ENCODE measurements at regions not wholly inside any gene's neighbourhood (a gene's known extent, or its start where the extent isn't known, plus 50 kb on each side); places are given as distances from the start of the nearest gene placed in this dataset.

- TF ChIP-seq, protein P1, sequence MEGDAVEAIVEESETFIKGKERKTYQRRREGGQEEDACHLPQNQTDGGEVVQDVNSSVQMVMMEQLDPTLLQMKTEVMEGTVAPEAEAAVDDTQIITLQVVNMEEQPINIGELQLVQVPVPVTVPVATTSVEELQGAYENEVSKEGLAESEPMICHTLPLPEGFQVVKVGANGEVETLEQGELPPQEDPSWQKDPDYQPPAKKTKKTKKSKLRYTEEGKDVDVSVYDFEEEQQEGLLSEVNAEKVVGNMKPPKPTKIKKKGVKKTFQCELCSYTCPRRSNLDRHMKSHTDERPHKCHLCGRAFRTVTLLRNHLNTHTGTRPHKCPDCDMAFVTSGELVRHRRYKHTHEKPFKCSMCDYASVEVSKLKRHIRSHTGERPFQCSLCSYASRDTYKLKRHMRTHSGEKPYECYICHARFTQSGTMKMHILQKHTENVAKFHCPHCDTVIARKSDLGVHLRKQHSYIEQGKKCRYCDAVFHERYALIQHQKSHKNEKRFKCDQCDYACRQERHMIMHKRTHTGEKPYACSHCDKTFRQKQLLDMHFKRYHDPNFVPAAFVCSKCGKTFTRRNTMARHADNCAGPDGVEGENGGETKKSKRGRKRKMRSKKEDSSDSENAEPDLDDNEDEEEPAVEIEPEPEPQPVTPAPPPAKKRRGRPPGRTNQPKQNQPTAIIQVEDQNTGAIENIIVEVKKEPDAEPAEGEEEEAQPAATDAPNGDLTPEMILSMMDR (IDR thresholded peaks at IDR 0.05; ENCODE audit: low read length), result no peak
- Histone ChIP-seq H3K9me3 (replicated peaks; ENCODE audit: insufficient read depth, low read length) (no peaks in the 10 kb centered on the region), H3F3A (ENCODE audit: insufficient read depth, low read length) (no peaks in the 10 kb centered on the region), H3K9me2 (replicated peaks; ENCODE audit: insufficient read depth, low read length) (no peaks in the 10 kb centered on the region), H3K9ac (ENCODE audit: low read length) (no peak overlapping the region), H3K4me2 (ENCODE audit: low read depth, low read length) (no peak overlapping the region), H3K79me2 (ENCODE audit: low read length) (no peaks in the 10 kb centered on the region), H3K27ac (ENCODE audit: low read length) (no peak overlapping the region), H3K4me3 (ENCODE audit: low read length) (no peak overlapping the region), H3K36me3 (replicated peaks; ENCODE audit: insufficient read depth, low read length) (no peaks in the 10 kb centered on the region), H2AFZ (ENCODE audit: low read length) (no peak overlapping the region), H4K20me1 (ENCODE audit: insufficient read depth, low read length) (no peaks in the 10 kb centered on the region), H3K27me3 (replicated peaks; ENCODE audit: insufficient read depth, low read length) (no peaks in the 10 kb centered on the region), H3K4me1 (ENCODE audit: low read length) (no peaks in the 10 kb centered on the region)
- no peak for DNase-seq
Measured at GRCh38 chr17:33531311-33531710, 238.2 kb upstream of the ASIC2 start.

- no peak overlapping the region for H3K9ac ChIP-seq (ENCODE audit: low read length)
- no peaks in the 10 kb centered on the region for H3K9me2 ChIP-seq (replicated peaks; ENCODE audit: insufficient read depth, low read length)
- TF ChIP-seq EZH2 (optimal IDR thresholded peaks at IDR 0.05; ENCODE audit: low read depth, low read length) (no peak), EZH2phosphoT487 (IDR thresholded peaks at IDR 0.05; ENCODE audit: low read length) (no peak)
- TF ChIP-seq, protein P1 (IDR thresholded peaks at IDR 0.05; ENCODE audit: low read length), result no peak
- H3K9me3 ChIP-seq (replicated peaks; ENCODE audit: insufficient read depth, low read length), result no peaks in the 10 kb centered on the region
- H3K79me2 ChIP-seq (ENCODE audit: low read length), result no peaks in the 10 kb centered on the region
- H3K27ac ChIP-seq (ENCODE audit: low read length), result no peak overlapping the region
- DNase-seq, result no peak
- H3K36me3 ChIP-seq (replicated peaks; ENCODE audit: insufficient read depth, low read length), result no peaks in the 10 kb centered on the region
- H3F3A ChIP-seq (ENCODE audit: insufficient read depth, low read length), result no peaks in the 10 kb centered on the region
- H2AFZ ChIP-seq (ENCODE audit: low read length), result no peak overlapping the region
- H3K4me1 ChIP-seq (ENCODE audit: low read length), result no peaks in the 10 kb centered on the region
- no peaks in the 10 kb centered on the region for H3K27me3 ChIP-seq (replicated peaks; ENCODE audit: insufficient read depth, low read length)
- H4K20me1 ChIP-seq (ENCODE audit: insufficient read depth, low read length), result no peaks in the 10 kb centered on the region
- H3K4me2 ChIP-seq (ENCODE audit: low read depth, low read length), result no peak overlapping the region
- no peak overlapping the region for H3K4me3 ChIP-seq (ENCODE audit: low read length)
Measured at GRCh38 chr17:33534087-33534486, 241.0 kb upstream of the ASIC2 start.

DNA sequence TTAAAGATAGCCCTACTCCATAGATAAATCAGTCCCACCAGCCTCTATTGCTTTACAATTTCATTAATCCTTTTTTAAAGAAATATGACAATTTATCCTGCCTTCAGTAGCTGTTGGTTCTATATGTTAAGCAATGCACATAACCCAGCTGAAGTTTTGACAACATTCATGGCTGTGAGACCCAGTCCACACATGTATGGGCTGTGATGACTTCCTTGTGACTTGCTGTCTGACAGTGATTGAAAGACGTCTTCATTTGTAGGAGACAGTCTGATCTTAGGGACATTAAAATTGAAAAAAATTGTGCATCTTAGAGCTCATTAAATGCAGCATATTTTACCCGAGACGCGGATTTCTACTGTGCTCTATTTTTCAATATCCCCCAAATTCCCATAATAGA, 252.0 kb upstream of the ASIC2 start:
- Histone ChIP-seq H3K9me3 (replicated peaks; ENCODE audit: insufficient read depth, low read length) (no peaks in the 10 kb centered on the region), H3K4me1 (ENCODE audit: low read length) (no peaks in the 10 kb centered on the region), H3K4me2 (ENCODE audit: low read depth, low read length) (no peak overlapping the region), H3F3A (ENCODE audit: insufficient read depth, low read length) (no peaks in the 10 kb centered on the region), H3K27ac (ENCODE audit: low read length) (no peak overlapping the region), H3K79me2 (ENCODE audit: low read length) (no peaks in the 10 kb centered on the region), H3K36me3 (replicated peaks; ENCODE audit: insufficient read depth, low read length) (no peaks in the 10 kb centered on the region), H2AFZ (ENCODE audit: low read length) (no peak overlapping the region), H3K9me2 (replicated peaks; ENCODE audit: insufficient read depth, low read length) (no peaks in the 10 kb centered on the region), H3K27me3 (replicated peaks; ENCODE audit: insufficient read depth, low read length) (no peaks in the 10 kb centered on the region), H3K4me3 (ENCODE audit: low read length) (no peak overlapping the region), H4K20me1 (ENCODE audit: insufficient read depth, low read length) (no peaks in the 10 kb centered on the region), H3K9ac (ENCODE audit: low read length) (no peak overlapping the region)
- TF ChIP-seq, protein P1 (IDR thresholded peaks at IDR 0.05; ENCODE audit: low read length), result no peak
- no peak for TF ChIP-seq EZH2 (optimal IDR thresholded peaks at IDR 0.05; ENCODE audit: low read depth, low read length)
- TF ChIP-seq EZH2phosphoT487 (IDR thresholded peaks at IDR 0.05; ENCODE audit: low read length), result no peak
- DNase-seq, result no peak

Data from MM.1S (cell line).